ENCODE measurements at regions not wholly inside any gene's neighbourhood (a gene's known extent, or its start where the extent isn't known, plus 50 kb on each side); places are given as distances from the start of the nearest gene placed in this dataset.

DNA sequence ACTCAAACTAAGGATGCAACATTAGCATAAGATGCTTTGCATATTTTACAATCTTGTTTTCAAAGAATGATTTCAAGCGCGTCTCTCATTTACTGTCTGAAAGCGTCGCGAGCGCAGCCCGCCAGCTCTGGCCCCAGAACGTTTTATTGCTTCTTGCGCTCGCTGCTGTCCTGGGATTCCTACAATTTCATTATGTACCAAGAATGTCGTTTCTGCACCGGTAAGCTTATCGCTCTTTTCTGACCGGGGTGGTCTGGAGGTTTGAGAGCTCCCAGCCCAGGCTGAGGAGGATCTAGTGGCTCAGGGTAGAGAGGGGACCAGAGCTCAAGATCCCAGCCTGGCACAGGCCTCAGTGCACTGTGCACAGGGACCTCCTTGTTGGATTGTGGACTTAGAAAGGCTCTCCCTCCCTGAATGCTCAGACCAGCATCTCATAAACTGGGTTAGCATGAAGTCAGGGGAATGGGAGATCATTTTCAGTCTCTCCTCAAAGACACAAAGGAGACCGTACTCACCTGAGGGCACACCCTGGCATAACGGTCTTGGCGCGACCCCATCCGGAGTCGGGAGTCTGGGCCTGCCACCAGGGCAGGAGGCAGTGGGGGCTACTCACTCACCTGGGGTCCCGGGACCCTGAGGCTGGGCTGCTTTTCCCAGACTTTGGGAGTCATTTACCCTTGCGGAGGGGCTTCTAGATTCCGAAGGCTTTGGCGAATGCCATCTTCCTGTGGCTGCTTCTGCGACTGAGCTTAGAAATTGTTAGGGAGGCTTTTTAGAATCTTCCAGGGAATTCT is 817.4 kb downstream of the BRD1 start:
- ATAC-seq = no peak
- TF ChIP-seq ISL1 (CRISPR knock-in tag; IDR thresholded peaks at IDR 0.05) = no peak
- no peak for TF ChIP-seq ZNF565 (CRISPR knock-in tag; conservative IDR thresholded peaks at IDR 0.05; ENCODE audit: low read depth)
- no peak for TF ChIP-seq POU6F1 (CRISPR knock-in tag; IDR thresholded peaks at IDR 0.05; ENCODE audit: borderline replicate concordance, low read depth)
- no peak for TF ChIP-seq PPARA (CRISPR knock-in tag; IDR thresholded peaks at IDR 0.05; ENCODE audit: borderline replicate concordance)
- TF ChIP-seq ZFP30 (CRISPR knock-in tag; IDR thresholded peaks at IDR 0.05) = no peak
- no peak for TF ChIP-seq ESRRG (CRISPR knock-in tag; IDR thresholded peaks at IDR 0.05)

DNA sequence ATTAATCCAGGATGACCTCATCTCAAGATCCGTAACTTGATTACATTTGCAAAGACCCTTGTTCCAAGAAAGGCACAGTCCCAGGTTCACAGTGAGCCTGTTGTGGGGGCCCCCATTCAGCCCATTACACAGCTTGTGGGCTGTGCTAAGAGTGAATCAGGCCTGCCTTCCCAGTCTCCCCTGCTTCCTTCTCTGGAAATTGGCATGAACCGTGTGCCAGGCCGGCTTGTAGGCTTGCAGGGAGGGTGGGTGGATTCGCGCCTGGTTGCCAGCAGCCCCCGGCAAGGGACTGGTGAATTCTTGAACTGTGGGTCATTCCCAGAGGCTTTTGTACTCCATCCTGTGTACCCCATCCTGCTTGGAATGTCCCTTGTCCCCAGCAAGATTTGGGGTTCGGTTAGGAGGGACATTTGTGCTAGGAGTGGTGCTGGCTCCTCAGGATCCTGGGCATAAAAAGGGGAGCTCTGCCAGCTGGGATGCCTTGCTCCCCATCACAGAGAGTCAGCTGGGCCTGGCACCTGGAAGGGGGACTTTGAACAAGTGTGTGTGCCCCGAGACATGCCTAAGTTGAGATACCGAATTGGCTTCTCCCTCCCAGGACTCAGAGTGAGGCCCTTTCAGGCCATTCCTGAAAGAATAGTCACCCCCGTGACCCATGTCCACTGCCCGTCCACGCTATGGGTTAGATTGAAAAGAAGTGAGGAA is 818.2 kb downstream of the BRD1 start:
- ATAC-seq = no peak
- TF ChIP-seq ZNF8 (CRISPR knock-in tag; IDR thresholded peaks at IDR 0.05) = no peak
- TF ChIP-seq ZC3H10 (CRISPR knock-in tag; IDR thresholded peaks at IDR 0.05) = no peak
- TF ChIP-seq BACH2 (CRISPR knock-in tag; IDR thresholded peaks at IDR 0.05; ENCODE audit: borderline replicate concordance) = no peak
- TF ChIP-seq ZFP3 (CRISPR knock-in tag; IDR thresholded peaks at IDR 0.05) = no peak
- no peak for TF ChIP-seq RARB (CRISPR knock-in tag; IDR thresholded peaks at IDR 0.05)
- TF ChIP-seq CSDC2 (CRISPR knock-in tag; IDR thresholded peaks at IDR 0.05) = no peak
- TF ChIP-seq ZFP30 (CRISPR knock-in tag; IDR thresholded peaks at IDR 0.05) = no peak
- no peak for TF ChIP-seq PPARA (CRISPR knock-in tag; IDR thresholded peaks at IDR 0.05; ENCODE audit: borderline replicate concordance)
- no peak for TF ChIP-seq ISL1 (CRISPR knock-in tag; IDR thresholded peaks at IDR 0.05)
- TF ChIP-seq, protein P1, sequence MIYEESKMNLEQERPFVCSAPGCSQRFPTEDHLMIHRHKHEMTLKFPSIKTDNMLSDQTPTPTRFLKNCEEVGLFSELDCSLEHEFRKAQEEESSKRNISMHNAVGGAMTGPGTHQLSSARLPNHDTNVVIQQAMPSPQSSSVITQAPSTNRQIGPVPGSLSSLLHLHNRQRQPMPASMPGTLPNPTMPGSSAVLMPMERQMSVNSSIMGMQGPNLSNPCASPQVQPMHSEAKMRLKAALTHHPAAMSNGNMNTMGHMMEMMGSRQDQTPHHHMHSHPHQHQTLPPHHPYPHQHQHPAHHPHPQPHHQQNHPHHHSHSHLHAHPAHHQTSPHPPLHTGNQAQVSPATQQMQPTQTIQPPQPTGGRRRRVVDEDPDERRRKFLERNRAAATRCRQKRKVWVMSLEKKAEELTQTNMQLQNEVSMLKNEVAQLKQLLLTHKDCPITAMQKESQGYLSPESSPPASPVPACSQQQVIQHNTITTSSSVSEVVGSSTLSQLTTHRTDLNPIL (CRISPR knock-in tag; IDR thresholded peaks at IDR 0.05; ENCODE audit: low read depth) = no peak

DNA sequence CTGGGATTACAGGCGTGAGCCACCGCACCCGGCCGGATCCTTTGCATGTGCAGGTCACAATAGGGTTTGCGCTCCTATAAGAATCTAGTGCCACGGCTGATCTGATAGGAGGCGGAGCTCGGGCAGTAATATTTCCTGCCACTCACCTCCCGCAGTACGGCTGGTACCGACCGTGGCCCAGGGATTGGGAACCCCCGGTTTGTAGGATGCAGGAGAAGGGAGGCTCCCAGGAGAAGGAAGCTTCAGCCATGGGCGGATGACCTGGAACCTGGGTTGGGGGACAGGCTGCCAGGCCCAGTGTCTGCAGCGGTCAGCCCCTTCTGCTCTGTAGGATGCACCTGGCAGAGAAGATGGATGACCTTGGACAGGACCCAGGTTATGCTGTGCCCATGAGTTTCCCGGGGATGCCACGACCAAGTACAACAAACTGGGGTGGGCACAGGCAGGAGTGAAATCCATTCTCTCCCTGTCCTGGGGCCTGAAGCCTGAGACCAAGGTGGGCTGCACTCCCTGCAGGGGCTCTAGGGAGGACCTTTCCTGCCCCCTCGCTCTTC is 818.9 kb downstream of the BRD1 start:
- no peak for ATAC-seq

DNA sequence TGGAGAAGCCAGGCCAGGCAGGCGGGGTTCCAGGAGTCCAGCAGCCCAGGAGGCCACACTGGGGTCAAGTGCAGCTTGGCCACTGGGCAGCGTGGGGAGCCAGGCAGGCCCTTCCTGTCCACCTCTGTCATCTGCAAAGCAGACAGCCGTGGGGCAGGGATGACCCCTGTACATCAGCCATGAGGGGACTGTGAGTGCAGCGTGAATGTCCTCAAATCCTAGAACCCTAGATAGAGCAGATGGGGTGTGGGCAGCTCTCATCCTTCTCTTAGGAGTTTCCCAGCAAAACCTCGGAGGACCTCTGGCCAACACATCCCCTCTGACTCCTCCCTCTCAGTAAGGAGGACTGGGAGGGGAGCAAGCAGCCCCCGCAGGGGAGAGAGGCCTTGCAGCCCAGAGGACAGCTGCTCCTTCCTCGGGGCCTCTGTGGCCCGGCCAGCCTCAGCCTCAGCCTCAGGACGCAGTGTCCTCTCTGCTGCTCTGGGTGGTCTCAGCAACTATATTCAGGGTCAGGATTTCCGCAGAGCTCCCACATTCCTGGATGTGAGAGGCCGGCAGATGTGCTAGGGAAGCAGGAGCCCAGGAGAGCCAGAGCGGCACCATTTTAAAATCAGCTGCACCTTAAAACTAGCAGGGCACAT is 820.5 kb downstream of the BRD1 start:
- no peak for ATAC-seq
- TF ChIP-seq TOX (CRISPR knock-in tag; IDR thresholded peaks at IDR 0.05; ENCODE audit: borderline replicate concordance) (no peak), ESRRG (CRISPR knock-in tag; IDR thresholded peaks at IDR 0.05) (no peak), POU6F1 (CRISPR knock-in tag; IDR thresholded peaks at IDR 0.05; ENCODE audit: borderline replicate concordance, low read depth) (no peak), SNAI2 (CRISPR knock-in tag; IDR thresholded peaks at IDR 0.05) (no peak), ZNF565 (CRISPR knock-in tag; conservative IDR thresholded peaks at IDR 0.05; ENCODE audit: low read depth) (no peak), ZFP3 (CRISPR knock-in tag; IDR thresholded peaks at IDR 0.05) (no peak), TCF4 (CRISPR knock-in tag; IDR thresholded peaks at IDR 0.05; ENCODE audit: borderline replicate concordance) (no peak), PPARA (CRISPR knock-in tag; IDR thresholded peaks at IDR 0.05; ENCODE audit: borderline replicate concordance) (no peak), BACH2 (CRISPR knock-in tag; IDR thresholded peaks at IDR 0.05; ENCODE audit: borderline replicate concordance) (no peak), ARNTL (CRISPR knock-in tag; IDR thresholded peaks at IDR 0.05; ENCODE audit: borderline replicate concordance, low read depth) (no peak), ZFP30 (CRISPR knock-in tag; IDR thresholded peaks at IDR 0.05) (no peak), CSDC2 (CRISPR knock-in tag; IDR thresholded peaks at IDR 0.05) (no peak), ZNF70 (CRISPR knock-in tag; IDR thresholded peaks at IDR 0.05) (no peak)
- TF ChIP-seq, protein P1 (CRISPR knock-in tag; IDR thresholded peaks at IDR 0.05; ENCODE audit: low read depth) = no peak

More for the DNA sequence above, 818.9 kb downstream of the BRD1 start:
- TF ChIP-seq SNAI2 (CRISPR knock-in tag; IDR thresholded peaks at IDR 0.05) = no peak
- TF ChIP-seq PPARA (CRISPR knock-in tag; IDR thresholded peaks at IDR 0.05; ENCODE audit: borderline replicate concordance) = no peak
- no peak for TF ChIP-seq RARB (CRISPR knock-in tag; IDR thresholded peaks at IDR 0.05)
- no peak for TF ChIP-seq ZNF70 (CRISPR knock-in tag; IDR thresholded peaks at IDR 0.05)
- TF ChIP-seq ESRRG (CRISPR knock-in tag; IDR thresholded peaks at IDR 0.05) = no peak
- TF ChIP-seq ZFP3 (CRISPR knock-in tag; IDR thresholded peaks at IDR 0.05) = no peak
- no peak for TF ChIP-seq POU6F1 (CRISPR knock-in tag; IDR thresholded peaks at IDR 0.05; ENCODE audit: borderline replicate concordance, low read depth)
- TF ChIP-seq OSR1 (CRISPR knock-in tag; IDR thresholded peaks at IDR 0.05) = no peak
- TF ChIP-seq GLIS3 (CRISPR knock-in tag; IDR thresholded peaks at IDR 0.05) = no peak

Measured in SK-N-SH treated with all-trans-retinoic acid at 6 μM for 48 hours (cell line).